ENCODE measurements at regions not wholly inside any gene's neighbourhood (a gene's known extent, or its start where the extent isn't known, plus 50 kb on each side); places are given as distances from the start of the nearest gene placed in this dataset.

DNA sequence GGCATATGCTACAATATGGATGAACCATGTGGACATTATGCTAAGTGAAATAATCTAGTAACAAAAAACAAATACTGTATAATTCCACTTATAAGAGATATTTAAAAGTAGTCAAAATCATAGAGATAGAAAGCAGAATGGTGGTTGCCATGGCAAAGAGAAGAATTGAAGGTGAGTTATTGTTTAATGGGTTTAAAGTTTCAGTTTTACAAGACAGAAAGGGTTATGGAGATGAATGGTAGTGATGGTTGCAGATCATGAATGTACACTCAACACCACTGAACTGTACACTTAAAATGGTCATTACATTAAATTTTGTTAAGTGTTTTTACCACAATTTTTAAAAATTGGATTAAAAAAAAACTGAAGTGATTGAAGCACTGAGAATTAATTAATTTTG, 298.2 kb upstream of the ZC3H15 start:
- TF ChIP-seq, protein P1, sequence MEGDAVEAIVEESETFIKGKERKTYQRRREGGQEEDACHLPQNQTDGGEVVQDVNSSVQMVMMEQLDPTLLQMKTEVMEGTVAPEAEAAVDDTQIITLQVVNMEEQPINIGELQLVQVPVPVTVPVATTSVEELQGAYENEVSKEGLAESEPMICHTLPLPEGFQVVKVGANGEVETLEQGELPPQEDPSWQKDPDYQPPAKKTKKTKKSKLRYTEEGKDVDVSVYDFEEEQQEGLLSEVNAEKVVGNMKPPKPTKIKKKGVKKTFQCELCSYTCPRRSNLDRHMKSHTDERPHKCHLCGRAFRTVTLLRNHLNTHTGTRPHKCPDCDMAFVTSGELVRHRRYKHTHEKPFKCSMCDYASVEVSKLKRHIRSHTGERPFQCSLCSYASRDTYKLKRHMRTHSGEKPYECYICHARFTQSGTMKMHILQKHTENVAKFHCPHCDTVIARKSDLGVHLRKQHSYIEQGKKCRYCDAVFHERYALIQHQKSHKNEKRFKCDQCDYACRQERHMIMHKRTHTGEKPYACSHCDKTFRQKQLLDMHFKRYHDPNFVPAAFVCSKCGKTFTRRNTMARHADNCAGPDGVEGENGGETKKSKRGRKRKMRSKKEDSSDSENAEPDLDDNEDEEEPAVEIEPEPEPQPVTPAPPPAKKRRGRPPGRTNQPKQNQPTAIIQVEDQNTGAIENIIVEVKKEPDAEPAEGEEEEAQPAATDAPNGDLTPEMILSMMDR (IDR thresholded peaks at IDR 0.05): no peak
- no peak for TF ChIP-seq POLR2A (IDR thresholded peaks at IDR 0.05)

All from body of pancreas (tissue), 4 donors.